D341Med (cell line): ENCODE measurements at regions not wholly inside any gene's neighbourhood (a gene's known extent, or its start where the extent isn't known, plus 50 kb on each side); places are given as distances from the start of the nearest gene placed in this dataset.

Experiments
- DNase-seq: peaks from one replicate; pipeline ENCODE4 v3.0.0; 2012; ENCODE audit warnings: low spot score

DNA sequence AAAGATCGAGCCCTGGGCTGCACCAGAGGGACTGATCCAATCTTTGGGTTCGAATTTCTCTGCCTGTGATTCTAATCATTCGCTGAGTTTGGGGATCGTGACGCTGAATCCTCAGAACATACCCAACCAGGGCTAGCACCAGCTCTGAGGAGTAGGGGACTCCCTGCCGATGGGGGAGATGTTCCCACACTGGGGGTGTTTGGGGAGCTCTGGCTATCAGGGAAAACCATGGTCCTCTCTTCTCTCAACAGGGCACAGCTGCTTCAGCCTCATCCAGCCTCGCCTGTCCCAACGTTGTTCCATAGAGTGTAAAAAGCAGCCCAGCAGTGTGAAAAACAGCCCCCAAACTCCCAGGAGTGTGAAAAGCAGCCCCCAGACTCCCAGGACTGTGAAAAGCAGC lies 136.6 kb downstream of the ANKRD60 start:
- DNase-seq: no peak

DNA sequence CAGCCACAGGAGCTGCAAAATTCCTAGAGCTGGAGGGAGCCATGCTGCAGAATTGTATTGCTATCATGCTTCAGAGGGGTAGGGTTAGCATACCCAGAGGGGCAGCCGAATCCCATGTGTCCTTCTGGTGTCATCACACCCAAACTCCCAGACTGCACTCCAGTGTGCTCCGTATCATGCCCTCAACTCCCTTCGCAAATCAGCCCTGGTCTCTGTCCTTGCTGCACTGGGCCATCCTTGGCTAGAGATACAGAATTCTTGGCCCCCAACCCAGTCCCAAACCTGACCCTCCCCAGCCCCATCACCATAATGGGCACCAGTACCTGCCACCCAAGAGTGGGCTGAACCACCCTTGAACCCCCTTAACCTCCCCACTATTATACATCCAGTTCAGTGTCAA lies 138.3 kb downstream of the ANKRD60 start:
- no peak for DNase-seq

DNA sequence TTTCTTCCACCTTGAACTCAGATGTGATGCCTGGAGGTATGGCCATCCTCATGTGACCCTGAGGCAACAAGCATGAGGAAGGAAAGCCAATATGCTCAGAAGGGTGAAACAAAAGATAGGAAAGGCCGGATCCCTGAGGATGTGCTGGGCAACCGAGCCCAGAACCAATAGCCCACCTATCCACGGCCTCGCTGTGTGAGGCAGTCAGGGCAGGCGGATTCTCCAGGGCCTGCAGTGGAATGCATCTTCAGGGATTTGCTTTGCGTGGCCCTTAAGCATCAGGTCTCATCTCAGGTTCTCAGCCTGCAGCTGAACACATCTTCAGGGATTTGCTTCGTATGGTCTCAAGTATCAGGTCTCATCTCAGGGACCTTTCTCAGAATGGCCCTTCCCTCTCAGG lies 139.8 kb downstream of the ANKRD60 start:
- DNase-seq: no peak

DNA sequence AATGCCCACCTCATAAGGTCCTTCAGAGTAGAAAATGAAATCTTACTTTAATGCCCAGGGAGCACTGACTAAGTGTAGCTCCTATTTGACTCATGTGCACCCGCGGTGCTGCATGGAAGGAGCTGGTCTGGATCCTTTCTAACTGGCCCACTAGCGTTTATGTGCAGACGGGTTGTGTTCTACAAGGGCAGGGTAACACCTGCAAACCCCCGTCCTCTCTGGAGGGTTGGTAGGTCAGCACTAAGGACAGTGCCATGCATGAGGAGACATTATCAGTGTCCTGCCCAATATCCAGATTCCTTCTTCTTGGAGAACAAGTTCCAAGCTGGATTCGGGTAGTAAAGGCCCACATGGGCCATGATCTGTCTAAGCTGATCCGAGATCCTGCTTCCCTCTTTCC lies 140.3 kb downstream of the ANKRD60 start:
- DNase-seq: no peak

DNA sequence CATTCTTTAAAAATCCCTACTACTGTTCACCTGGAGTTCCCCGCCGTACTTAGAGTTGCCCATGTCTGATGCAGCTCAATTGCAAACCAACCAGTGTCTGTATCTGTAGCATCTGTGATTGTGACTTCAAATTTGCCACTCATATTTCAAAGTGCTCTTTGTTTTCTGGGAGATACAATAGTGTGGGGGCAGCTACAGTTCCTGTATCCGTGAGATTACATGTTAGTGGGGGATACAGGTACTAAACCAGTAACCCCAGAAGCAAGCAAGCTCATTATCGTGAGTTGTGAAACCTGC lies 140.9 kb downstream of the ANKRD60 start:
- DNase-seq: no peak

DNA sequence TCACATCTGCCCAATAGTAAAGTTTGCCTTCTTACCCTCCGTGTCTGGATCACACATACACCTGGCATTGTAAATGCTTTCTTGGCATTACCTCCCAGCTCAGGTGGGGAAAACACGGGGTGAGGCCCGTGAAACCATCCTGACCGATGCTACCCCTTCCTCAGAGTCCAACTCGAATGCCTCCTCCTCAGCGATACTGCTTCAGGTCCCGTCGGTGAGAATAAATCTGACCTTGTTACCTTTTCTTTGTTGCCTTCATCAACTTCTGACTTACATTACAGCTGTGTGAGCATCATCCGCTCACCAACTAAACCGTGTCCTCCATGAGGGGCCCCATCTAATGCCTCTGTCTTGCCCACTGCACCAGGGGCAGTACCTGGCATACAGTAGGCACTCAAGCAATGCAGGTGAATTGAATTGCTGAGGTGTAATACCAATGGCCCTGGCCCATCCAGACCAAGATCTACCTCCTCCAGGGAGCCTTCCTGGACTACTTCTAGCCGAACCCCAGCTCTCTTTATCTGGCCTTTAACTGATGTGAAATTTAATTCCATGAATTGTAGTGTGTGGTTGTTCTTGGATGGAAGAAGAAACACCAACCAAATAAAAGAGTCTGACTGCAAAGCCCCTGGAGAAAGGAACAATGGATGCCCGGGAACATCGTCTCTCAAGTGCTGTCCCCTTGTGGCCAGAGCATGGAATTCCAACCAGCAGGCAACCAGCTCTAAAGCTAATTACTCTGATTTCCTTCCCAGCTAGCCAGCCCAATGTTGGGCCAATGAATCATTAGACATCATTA lies 141.5 kb downstream of the ANKRD60 start:
- peak; percentile 75 for DNase-seq

DNA sequence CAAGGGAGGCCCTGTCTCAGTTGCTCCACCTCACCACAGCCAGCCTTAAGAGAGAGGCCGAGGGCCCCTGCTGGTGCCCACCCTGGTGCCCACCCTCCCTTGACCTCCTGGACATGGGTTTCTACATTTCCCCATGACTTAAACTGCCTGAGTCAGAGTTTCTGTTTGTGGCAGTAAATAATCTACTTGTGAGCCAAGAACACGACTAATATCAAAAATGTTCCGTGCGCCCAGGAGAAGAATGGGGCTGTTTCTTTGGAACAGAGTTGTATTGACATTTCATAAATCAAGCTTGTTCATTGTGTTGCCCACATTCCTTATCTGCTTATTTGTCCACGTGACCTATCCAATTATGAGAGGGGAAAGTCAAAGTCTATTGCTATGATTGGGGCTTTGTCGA lies 143.5 kb downstream of the ANKRD60 start:
- DNase-seq: no peak

DNA sequence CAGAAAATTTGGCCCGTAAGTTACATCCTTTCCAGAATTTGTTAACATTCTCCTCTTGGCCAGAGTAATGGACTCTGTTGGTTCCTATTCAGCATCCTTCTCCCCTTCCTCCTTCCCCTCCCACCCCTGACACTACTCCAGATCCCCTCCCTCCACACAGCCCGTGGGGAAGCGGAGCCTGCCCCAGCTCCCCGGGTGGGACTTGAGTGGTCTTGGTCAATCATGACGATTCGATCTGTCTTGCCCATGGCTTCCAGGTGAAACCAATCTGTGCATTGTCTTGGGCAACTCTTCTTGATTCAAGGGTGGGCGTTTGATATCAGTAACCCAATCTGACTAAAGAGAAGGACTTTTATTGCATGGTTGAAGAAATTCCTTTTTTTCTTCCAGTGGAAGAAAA lies 143.9 kb downstream of the ANKRD60 start:
- DNase-seq: no peak

DNA sequence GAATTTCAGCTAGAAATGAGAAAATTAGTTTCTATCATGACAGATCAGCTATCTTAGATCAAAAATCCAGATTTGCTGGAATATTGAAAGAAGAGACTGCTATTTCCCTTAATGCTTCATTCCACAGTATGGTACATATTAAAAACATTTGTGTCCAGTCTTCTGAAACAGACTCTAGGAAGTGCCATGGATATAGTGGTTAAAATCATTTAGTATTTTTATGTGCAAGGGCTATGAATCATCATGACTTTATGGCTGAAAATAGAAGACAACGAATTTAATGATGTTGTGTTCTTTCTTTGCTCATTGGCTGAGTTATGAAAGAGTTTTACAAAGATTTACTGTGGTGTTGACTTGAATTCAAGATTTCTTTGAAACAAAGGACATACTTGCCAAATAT lies 146.6 kb downstream of the ANKRD60 start:
- no peak for DNase-seq

DNA sequence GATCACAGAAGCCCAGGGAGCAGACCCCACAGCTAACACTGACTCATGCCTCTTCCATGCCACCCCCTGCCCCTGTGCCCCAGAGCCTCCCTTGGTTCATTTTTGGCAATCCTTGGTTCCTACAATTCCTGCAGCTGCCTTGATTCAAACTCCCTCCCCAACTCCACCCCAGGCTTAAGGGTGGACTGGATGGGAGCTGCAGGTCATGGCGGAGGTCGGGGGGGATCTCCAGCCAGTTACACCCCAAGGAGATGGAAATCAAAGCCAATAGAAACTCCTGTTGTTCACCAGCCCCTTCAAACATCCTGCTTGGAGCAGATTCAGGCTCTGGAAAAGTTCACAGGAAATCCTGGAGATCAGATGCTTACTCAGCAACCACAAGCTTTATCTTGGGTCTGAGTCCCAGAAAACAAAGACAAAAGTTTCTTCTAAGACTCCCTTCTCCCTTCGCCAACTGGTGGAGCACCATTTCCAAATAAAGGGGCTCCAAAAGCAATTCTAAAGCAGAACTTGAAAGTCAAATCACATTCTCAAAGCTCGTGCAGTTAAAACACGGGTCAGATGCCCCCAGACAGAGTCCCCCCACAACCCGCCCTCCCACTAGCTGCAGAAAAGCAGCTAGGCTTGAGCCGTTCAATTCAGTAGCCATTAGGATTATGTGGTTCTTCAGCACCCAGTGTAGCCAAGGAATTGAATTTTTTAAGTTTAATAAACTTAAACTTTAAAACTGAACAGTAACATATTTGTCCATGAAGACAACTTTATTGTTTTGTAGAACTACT lies 149.5 kb downstream of the ANKRD60 start:
- DNase-seq: no peak

DNA sequence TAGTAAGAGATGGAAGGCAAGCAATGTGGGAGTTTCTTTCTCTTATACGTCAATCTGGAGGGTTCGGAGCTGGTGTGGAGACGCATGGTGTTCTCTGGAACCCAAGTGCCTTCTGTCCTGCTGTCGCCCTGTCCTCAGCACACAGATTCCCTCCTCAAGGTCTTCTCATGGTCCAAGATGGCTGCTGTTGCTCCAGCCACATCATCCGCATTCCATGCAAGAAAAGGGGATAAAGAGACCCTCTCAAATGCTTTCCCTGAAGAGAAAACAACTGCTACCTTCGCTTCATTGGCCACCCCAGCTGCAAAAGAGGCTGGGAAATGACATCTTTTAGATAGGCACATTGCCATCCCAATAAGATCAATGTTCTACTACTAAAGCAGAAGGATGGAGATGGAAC lies 151.2 kb downstream of the ANKRD60 start:
- no peak for DNase-seq

DNA sequence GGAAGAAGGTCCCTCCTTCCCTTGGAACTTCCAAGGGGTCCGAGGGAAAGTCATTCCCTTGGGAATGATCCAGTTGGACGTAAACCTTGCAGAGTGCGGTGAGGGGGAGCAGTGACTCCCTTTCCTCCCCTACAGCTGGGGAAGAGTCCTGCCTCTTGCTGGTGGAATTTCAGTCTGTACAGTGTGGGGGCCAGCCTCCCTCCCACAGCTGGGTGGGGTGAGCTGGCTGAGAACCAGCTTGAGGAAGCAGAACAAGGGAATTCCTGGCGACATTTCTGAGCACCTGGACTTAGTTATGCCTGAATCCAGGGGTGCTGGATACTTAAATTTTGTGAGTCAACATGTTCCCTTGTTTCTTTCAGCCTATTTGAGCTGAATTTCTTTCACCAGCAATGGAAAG lies 152.0 kb downstream of the ANKRD60 start:
- DNase-seq: peak; percentile 6

DNA sequence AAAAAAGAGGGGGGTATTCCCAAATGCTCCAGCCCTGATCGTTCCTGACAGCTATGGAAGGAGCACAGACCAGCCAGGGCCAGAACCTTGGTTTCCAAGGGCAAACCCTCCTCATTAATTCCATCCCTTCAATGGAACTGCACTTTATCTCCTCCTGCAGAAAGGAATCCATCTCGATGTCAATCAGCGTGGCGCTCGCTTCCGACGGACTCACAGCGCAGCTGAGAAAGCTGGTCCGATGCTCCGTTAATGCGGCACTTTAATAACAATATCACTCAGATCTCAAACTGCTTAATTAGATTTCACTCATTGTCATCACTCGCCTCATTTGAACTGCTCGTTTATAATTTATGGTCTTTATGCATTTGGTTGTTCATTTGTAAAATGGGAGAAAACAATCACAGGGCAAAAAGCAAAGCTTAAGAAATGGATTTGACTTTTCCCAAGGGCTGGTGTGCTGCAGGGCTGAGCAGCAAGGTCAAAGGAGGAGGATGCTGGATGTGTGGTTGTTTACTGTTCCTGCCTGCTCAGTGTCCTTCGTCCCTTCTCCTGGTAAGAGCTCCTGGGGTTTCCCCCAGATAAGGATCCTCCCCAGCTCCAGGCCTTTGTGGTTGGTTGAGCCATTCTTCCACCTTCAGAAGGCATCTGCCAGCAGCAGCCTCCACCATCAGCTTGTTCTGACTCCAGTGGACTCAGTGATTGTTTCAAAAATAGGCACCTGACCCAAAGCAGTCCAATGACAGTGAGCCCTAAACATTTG lies 152.7 kb downstream of the ANKRD60 start:
- DNase-seq: peak; percentile 5

DNA sequence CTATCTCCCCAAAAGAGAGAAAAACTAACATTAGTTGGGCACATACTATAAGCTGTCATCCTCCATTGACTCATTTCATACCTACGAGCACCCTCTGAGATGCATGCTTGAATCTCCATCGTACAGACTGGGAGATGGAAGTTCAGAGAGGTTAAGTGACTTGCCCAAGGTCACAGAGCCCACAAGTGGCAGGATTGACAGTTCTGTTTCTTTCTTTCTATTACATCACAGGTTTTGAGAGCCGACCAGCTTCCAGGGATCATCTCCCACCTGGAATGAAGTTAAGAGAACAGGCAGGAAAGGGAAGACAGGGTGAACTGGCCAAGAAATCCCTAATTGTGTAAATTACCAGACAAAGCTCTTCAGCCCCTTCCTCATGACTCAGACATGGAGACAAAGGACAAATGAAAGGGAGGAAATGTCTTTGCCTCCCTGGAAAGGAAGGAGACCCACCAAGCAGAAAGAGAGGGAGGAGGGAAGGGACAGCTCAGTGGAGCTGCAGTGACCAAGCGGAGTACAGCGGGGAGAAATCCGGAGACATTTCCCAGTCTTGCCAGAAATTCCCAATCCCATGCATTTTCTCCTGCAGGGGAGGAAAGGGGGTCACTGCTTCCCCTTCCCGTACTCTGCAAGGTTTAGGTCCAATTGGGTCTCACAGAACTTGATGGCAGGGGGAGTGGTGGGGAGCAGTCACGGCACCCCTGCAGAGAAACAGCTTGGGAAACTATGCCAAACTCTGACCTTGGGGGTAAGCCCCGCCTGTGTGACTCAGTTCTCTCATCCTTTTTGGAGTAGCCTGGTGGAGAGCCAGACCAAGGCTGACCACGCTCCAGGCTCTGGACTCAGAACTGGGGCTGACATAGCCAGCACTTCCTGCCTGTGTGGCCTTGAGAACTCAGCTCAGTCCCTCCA lies 154.3 kb downstream of the ANKRD60 start:
- peak; percentile 6 for DNase-seq

DNA sequence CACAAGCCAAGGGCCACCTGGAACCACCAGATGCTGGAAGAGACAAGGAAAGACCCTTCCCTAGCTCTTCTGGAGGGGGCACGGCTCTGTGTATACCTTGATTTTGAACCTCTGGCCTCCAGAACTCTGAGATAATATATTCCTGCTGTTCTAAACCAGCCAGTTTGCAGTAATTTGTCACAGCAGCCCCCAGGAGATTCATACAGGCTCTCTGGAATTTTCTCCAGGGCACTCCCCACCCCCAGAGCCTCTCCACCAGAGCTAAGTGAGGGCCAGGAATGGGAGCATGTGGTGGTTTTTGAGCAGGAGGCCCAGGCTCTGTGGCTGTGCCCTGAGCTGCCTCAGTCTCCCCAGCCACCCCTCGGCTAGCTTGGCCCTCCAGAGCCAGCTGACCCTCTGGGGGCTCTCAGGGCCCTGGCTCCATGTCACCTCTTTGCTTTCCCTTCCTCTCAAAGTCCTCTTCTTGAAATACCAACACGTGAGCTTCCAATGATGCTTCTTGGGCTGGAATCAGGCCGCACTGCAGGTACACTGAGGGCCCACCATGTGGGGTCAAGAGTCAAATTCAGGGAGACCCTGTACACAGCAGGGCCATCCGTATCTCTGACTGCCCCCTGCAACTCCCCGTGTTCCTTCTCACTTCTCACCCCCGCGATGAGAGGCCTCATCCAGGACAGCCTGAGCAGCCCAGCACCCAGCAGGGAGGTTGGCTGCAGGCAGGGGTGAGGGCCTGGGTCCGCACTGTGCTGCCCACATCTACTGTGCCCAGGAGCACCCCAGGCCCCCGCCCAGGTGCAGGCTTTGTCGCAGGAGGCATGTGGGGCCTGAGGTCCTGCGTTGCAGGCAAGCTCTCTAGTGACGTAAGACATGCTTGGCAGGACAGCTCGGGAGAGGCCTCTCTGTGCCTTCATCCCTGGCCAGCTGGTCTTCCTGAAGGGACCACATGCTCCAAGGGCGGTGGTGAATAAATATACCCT lies 155.5 kb downstream of the ANKRD60 start:
- DNase-seq: peak; percentile 15

DNA sequence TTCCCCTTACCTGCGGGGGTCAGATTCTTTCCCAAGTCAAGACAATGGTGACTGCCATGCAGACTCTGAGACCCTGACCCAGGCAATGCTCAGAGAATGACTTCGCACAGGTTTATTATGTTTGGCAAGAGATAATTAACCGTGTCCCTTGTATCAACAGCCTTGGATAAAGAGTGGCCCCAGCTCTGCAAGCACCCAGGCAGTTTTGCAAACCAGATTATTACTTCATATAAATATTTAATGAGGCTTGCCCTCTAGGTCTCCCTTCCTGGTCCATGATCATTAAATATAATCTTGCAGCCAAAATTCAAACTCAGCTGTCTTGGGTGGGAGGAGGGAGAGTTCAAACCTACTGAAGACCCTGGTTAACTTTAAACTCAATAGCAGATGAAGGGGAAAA lies 156.5 kb downstream of the ANKRD60 start:
- peak; percentile 2 for DNase-seq

DNA sequence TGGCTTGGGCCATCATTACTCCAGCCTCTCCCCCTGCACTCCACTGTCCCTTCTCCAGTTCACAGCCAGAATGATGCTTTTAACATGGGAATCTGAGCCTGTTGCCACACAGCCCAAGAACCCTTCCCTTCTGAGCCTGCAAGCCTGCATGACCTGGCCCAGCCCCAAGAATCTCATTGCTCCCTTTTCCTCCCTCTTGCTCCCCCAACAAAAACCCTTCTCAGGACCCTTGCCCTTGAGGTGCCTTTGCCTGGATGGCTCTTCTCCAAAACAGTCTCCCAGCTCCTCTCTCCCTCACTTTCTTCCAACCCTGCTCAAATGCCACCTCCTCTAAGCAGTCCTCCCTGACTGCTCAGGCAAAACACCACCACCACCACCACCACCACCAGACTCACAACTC lies 157.2 kb downstream of the ANKRD60 start:
- peak; percentile 10 for DNase-seq

DNA sequence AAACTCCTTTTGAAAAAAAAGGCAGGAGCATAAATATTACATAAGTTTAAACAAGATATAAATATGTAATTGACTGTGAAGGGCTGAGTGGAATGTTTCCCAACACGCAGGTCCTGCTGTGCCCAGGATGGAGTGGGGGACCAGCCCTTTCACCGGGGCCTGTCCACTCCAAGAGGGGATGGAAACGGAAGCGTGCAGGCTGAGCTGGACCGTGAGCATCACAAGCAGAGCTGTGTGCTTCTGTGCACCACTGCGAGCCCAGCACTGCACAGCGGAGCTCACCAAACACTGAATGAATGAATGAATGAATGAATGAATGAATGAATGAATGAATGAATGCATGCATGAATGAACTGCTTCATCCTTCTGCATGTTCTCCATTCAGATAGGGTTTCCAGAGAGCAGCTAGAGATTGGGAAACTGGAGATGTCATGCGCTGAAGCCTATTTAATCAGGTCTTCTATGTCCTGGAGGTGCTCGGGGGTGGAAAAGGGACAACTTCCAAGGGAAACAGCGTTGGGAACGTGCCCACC lies 157.7 kb downstream of the ANKRD60 start:
- peak; percentile 12 for DNase-seq

DNA sequence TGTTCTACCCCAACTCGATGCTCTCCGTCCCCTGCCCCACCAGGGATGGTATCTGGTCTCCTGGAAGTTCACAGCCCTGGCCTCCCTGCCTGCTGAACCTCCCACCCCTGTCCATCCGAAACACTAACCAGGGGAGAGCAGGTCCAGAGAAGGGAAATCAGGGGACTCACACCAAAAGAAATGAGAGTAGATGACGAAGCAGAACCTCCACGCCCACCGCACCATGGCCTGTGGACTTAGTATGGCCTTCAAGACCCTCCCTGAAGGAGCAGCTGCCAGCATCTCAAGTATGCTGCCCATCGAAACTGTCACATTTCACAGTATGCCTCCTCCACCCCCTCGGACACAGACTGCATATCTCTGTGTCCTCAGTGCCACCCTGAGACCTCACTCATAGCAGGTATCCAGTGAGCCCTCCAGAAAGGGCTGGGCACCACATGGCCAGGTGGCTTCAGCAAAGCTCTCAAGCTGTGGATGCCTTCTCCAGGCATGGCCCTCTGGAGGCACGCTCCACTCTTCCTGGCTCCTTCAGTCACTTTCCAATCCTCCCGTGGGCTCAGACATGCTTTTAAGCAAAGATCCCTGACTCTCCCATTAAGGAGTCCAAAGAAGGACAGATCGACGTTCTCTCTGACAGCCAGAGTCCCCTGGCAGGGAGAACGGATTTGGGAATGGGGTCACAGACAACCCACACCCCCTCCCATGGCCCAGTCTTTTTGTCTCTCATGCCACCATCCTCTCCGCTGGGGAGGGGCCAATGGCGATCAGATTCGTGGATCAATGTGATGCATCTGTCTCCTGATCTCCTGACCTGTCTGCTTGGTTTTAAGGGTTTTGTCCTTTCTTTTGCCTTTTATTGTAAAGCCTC lies 158.4 kb downstream of the ANKRD60 start:
- DNase-seq: peak; percentile 11
